Heart left ventricle (tissue), 13 donors: ENCODE measurements at regions not wholly inside any gene's neighbourhood (a gene's known extent, or its start where the extent isn't known, plus 50 kb on each side); places are given as distances from the start of the nearest gene placed in this dataset.

Source experiments
- CTCF ChIP-seq, 12 donors: fragments of 200-600 bp; sonication (generic) in 4 of 12; IDR thresholded peaks; one replicate each; pipeline versions ENCODE4 v1.5.0 to v1.8.0; 2018 to 2022; ENCODE audit warnings: antibody characterized with exemption in 12 of 12, mild to moderate bottlenecking in 5 of 12
- POLR2A ChIP-seq, 2 donors: fragments of 450-650 bp; IDR thresholded peaks; one replicate each; pipeline ENCODE4 v1.6.1; 2017; ENCODE audit warnings: antibody characterized with exemption in 2 of 2, mild to moderate bottlenecking in 2 of 2, moderate library complexity in 2 of 2
- donor health status: ischemic (EF 13 %, LVEDD 7.1; RV severe dilation, severe dysfunction).
- donor health status: DM: no; HTN: yes; CAD: no.
- donor health status: DM: no; HTN: no; CAD: no.
- donor health status: ischemic (EF 25% LVEDD 6.9; RV normal size, moderate dysfunction).
- donor health status: ischemic (EF 25% LVEDD 5.7; RV mildly dilated, moderate dysfunction).
- donor health status: ischemic (EF 35%, LVEDD 5.7; RV mildly dilated, moderate dysfunction).
- donor health status: nonischemic (EF 11% LVEDD 7.7; RV severe dilation, severe dysfunction).
- donor health status: DM: yes; HTN: yes; CAD: no.
- donor health status: PGD.
- donor health status: ischemic (EF 29% LVEDD 5.4; RV normal size, mild dysfunction).
- donor health status: nonischemic (EF 23%, LVEDD 6.1; RV moderate dilation, normal function).

GRCh38 chr2:6545795-6546194 lies 319.9 kb downstream of the CMPK2 start:
- no peak for TF ChIP-seq CTCF (IDR thresholded peaks at IDR 0.05)
- TF ChIP-seq POLR2A (IDR thresholded peaks at IDR 0.05): no peak
